ENCODE measurements at regions not wholly inside any gene's neighbourhood (a gene's known extent, or its start where the extent isn't known, plus 50 kb on each side); places are given as distances from the start of the nearest gene placed in this dataset.

GRCh38 chr13:103277959-103278694, 211.9 kb upstream of the SLC10A2 start:
- no peak overlapping the region for H3K4me3 ChIP-seq (ENCODE audit: low read depth, low read length)

GRCh38 chr13:103276775-103277498, 210.7 kb upstream of the SLC10A2 start:
- H3K4me3 ChIP-seq (ENCODE audit: low read depth, low read length), result no peak overlapping the region

GRCh38 chr13:103275722-103276121, 209.5 kb upstream of the SLC10A2 start:
- no peak overlapping the region for H3K4me3 ChIP-seq (ENCODE audit: low read depth, low read length)

GRCh38 chr13:103275081-103275480, 208.9 kb upstream of the SLC10A2 start:
- H3K4me3 ChIP-seq (ENCODE audit: low read depth, low read length), result no peak overlapping the region

- no peak overlapping the region for H3K4me3 ChIP-seq (ENCODE audit: low read depth, low read length)
Observed at GRCh38 chr13:103273825-103274224, 207.6 kb upstream of the SLC10A2 start.

- H3K4me3 ChIP-seq (ENCODE audit: low read depth, low read length), result no peak overlapping the region
Observed at GRCh38 chr13:103272770-103273169, 206.6 kb upstream of the SLC10A2 start.

- no peak overlapping the region for H3K4me3 ChIP-seq (ENCODE audit: low read depth, low read length)
Observed at GRCh38 chr13:103263448-103263847, 197.2 kb upstream of the SLC10A2 start.

- no peak overlapping the region for H3K4me3 ChIP-seq (ENCODE audit: low read depth, low read length)
Observed at GRCh38 chr13:103255587-103256301, 189.5 kb upstream of the SLC10A2 start.

- no peak overlapping the region for H3K4me3 ChIP-seq (ENCODE audit: low read depth, low read length)
Observed at GRCh38 chr13:103250071-103250470, 183.9 kb upstream of the SLC10A2 start.

- H3K4me3 ChIP-seq (ENCODE audit: low read depth, low read length), result no peak overlapping the region
Observed at GRCh38 chr13:103246581-103247200, 180.5 kb upstream of the SLC10A2 start.

GRCh38 chr13:103243495-103243894, 177.3 kb upstream of the SLC10A2 start:
- H3K4me3 ChIP-seq (ENCODE audit: low read depth, low read length), result no peak overlapping the region

GRCh38 chr13:103238441-103238840, 172.2 kb upstream of the SLC10A2 start:
- no peak overlapping the region for H3K4me3 ChIP-seq (ENCODE audit: low read depth, low read length)

GRCh38 chr13:103236213-103236612, 170.0 kb upstream of the SLC10A2 start:
- H3K4me3 ChIP-seq (ENCODE audit: low read depth, low read length), result no peak overlapping the region

- H3K4me3 ChIP-seq (ENCODE audit: low read depth, low read length), result no peak overlapping the region
Observed at GRCh38 chr13:103229674-103230073, 163.5 kb upstream of the SLC10A2 start.

GRCh38 chr13:103224804-103225203, 158.6 kb upstream of the SLC10A2 start:
- H3K4me3 ChIP-seq (ENCODE audit: low read depth, low read length), result no peak overlapping the region

GRCh38 chr13:103222683-103223082, 156.5 kb upstream of the SLC10A2 start:
- H3K4me3 ChIP-seq (ENCODE audit: low read depth, low read length), result no peak overlapping the region

- no peak overlapping the region for H3K4me3 ChIP-seq (ENCODE audit: low read depth, low read length)
Observed at GRCh38 chr13:103218253-103218652, 152.0 kb upstream of the SLC10A2 start.

GRCh38 chr13:103213152-103213551, 146.9 kb upstream of the SLC10A2 start:
- H3K4me3 ChIP-seq (ENCODE audit: low read depth, low read length), result no peak overlapping the region

GRCh38 chr13:103210348-103210747, 144.1 kb upstream of the SLC10A2 start:
- H3K4me3 ChIP-seq (ENCODE audit: low read depth, low read length), result no peak overlapping the region

GRCh38 chr13:103203735-103204330, 137.6 kb upstream of the SLC10A2 start:
- H3K4me3 ChIP-seq (ENCODE audit: low read depth, low read length), result no peak overlapping the region

All from iPS-11a (cell line).